GM20000 (cell line): ENCODE measurements at regions not wholly inside any gene's neighbourhood (a gene's known extent, or its start where the extent isn't known, plus 50 kb on each side); places are given as distances from the start of the nearest gene placed in this dataset.

Experiments
- DNase-seq: peaks from one replicate; pipeline ENCODE4 v3.0.0; 2012; ENCODE audit warnings: low spot score
- CTCF ChIP-seq: IDR thresholded peaks from 2 replicates; pipeline ENCODE4 v1.5.1; 2012; ENCODE audit warnings: mild to moderate bottlenecking, control low read depth; ENCODE audit errors: extremely low read depth, missing control alignments

GRCh38 chr10:60443346-60443745 lies 53.7 kb upstream of the ANK3 start:
- DNase-seq, result no peak
- no peak for TF ChIP-seq CTCF

GRCh38 chr10:60441515-60441914 lies 51.8 kb upstream of the ANK3 start:
- no peak for DNase-seq

DNA sequence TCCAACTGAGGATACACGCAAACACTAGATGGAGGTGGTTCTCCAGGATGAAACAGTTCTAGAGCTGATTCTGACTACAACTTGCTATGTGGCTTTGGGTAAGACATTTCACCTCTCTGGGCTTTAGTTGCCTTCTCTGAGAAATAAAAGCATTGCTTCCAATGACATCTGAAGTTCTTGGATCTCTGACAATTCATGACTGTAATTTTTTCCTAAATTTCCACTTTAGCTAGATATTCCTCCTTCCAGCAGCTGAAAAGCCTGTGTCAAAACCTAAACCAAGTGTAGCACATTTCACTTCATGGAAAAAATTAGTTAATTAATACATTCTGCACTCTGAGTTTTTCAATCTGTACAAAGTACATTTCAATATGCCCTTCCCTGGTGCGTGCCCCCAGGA lies 50.0 kb upstream of the ANK3 start:
- DNase-seq, result no peak
- no peak for TF ChIP-seq CTCF

More at GRCh38 chr10:60441515-60441914, 51.8 kb upstream of the ANK3 start:
- TF ChIP-seq CTCF, result no peak
